ENCODE measurements at regions not wholly inside any gene's neighbourhood (a gene's known extent, or its start where the extent isn't known, plus 50 kb on each side); places are given as distances from the start of the nearest gene placed in this dataset.
"Not testable (repeated sequence)": the region's sequence is repeated elsewhere in the genome, so short reads cannot be mapped to it uniquely, and the experiment has no call there.

DNA sequence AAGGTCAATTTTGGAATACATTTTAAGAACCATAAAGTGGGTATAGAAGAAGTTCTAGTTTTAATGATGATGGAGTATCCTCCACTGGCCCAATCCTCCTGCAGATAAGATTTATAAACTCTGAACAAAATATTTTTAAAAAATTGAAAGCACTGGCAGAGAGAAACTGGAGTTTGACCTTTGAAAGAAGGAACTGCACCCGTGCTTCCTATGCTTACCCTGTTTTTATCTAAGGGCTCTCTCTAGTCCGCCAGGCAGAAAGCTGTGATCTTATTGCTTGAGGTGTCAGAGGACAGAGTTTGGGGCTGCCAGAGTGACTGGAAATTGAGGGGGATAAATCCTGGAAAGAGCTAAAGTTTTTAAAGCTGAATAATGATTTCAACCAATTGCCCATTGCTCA, 282.6 kb downstream of the BCL2L11 start:
- TF ChIP-seq, protein P1, sequence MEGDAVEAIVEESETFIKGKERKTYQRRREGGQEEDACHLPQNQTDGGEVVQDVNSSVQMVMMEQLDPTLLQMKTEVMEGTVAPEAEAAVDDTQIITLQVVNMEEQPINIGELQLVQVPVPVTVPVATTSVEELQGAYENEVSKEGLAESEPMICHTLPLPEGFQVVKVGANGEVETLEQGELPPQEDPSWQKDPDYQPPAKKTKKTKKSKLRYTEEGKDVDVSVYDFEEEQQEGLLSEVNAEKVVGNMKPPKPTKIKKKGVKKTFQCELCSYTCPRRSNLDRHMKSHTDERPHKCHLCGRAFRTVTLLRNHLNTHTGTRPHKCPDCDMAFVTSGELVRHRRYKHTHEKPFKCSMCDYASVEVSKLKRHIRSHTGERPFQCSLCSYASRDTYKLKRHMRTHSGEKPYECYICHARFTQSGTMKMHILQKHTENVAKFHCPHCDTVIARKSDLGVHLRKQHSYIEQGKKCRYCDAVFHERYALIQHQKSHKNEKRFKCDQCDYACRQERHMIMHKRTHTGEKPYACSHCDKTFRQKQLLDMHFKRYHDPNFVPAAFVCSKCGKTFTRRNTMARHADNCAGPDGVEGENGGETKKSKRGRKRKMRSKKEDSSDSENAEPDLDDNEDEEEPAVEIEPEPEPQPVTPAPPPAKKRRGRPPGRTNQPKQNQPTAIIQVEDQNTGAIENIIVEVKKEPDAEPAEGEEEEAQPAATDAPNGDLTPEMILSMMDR (IDR thresholded peaks at IDR 0.05; ENCODE audit: low read depth, low read length): not testable (repeated sequence)
- not testable (repeated sequence) for TF ChIP-seq EZH2phosphoT487 (IDR thresholded peaks at IDR 0.05; ENCODE audit: low read depth)

Measured in OCI-LY3 (cell line).